CD14-positive monocyte (primary cell): ENCODE measurements at regions not wholly inside any gene's neighbourhood (a gene's known extent, or its start where the extent isn't known, plus 50 kb on each side); places are given as distances from the start of the nearest gene placed in this dataset.

Source experiments
- DNase-seq, 3 donors: peaks; one replicate each; pipeline ENCODE4 v3.0.0-alpha.2; 2011 to 2022
- H2AFZ ChIP-seq: 2 replicates; pipeline ENCODE4 v1.6.0; 2012; ENCODE audit warnings: mild to moderate bottlenecking, low read depth, low read length, inconsistent platforms; ENCODE audit not compliant: insufficient read depth, poor library complexity, severe bottlenecking
- H3K27ac ChIP-seq, 2 donors: 1 replicate in 1 of 2; 2 replicates in 1 of 2; pipeline ENCODE4 v1.5.1; 2012 to 2013; ENCODE audit warnings: low read length in 2 of 2, control low read depth in 1 of 2, inconsistent platforms in 1 of 2, low read depth in 1 of 2, mild to moderate bottlenecking in 1 of 2
- H3K27me3 ChIP-seq, 2 donors: one replicate each; pipeline versions ENCODE4 v1.6.0 to v1.6.1; 2011 to 2013; ENCODE audit warnings: low read length in 2 of 2; ENCODE audit not compliant: control insufficient read depth in 2 of 2, insufficient read depth in 2 of 2
- H3K36me3 ChIP-seq, 2 donors: replicated peaks in 1 of 2; 1 replicate in 1 of 2; 2 replicates in 1 of 2; pipeline versions ENCODE4 v1.5.1 to v1.6.1; 2012 to 2013; ENCODE audit warnings: low read length in 2 of 2, control low read depth in 1 of 2, inconsistent platforms in 1 of 2, mild to moderate bottlenecking in 1 of 2; ENCODE audit not compliant: insufficient read depth in 2 of 2, control insufficient read depth in 1 of 2
- H3K4me1 ChIP-seq, 2 donors: 1 replicate in 1 of 2; 2 replicates in 1 of 2; pipeline versions ENCODE4 v1.5.1 to v1.6.1; 2012 to 2013; ENCODE audit warnings: low read length in 2 of 2, control low read depth in 1 of 2, inconsistent platforms in 1 of 2, mild to moderate bottlenecking in 1 of 2, moderate library complexity in 1 of 2; ENCODE audit not compliant: insufficient read depth in 2 of 2, control insufficient read depth in 1 of 2
- H3K4me2 ChIP-seq: replicated peaks from 2 replicates; pipeline ENCODE3; 2012; ENCODE audit warnings: low read length, moderate library complexity, mild to moderate bottlenecking; ENCODE audit not compliant: poor library complexity, severe bottlenecking; ENCODE audit errors: extremely low read depth
- H3K4me3 ChIP-seq, 3 experiments: fragments of 200-600 bp in 1 of 3; sonication (generic) in 1 of 3; replicated peaks in 1 of 3; 1 replicate in 2 of 3; 2 replicates in 1 of 3; pipeline ENCODE4 v1.5.1; 2011 to 2013; ENCODE audit warnings: low read length in 3 of 3, mild to moderate bottlenecking in 3 of 3, control low read depth in 2 of 3, low read depth in 2 of 3, inconsistent platforms in 1 of 3, moderate library complexity in 1 of 3
- H3K79me2 ChIP-seq: 2 replicates; pipeline ENCODE4 v1.6.0; 2012; ENCODE audit warnings: mild to moderate bottlenecking, control low read depth, inconsistent platforms, low read length, moderate library complexity; ENCODE audit not compliant: insufficient read depth
- H3K9ac ChIP-seq: 2 replicates; pipeline ENCODE4 v1.6.0; 2017; ENCODE audit warnings: low read length, mild to moderate bottlenecking; ENCODE audit not compliant: insufficient read depth, poor library complexity, severe bottlenecking
- H3K9me3 ChIP-seq, 2 donors: replicated peaks in 1 of 2; 1 replicate in 1 of 2; 2 replicates in 1 of 2; pipeline versions ENCODE4 v1.5.1 to v1.6.1; 2012 to 2013; ENCODE audit warnings: low read length in 2 of 2, control low read depth in 1 of 2; ENCODE audit not compliant: control insufficient read depth in 1 of 2, insufficient read depth in 1 of 2
- H4K20me1 ChIP-seq: 2 replicates; pipeline ENCODE4 v1.6.0; 2012; ENCODE audit warnings: mild to moderate bottlenecking, low read length, control low read depth, moderate library complexity; ENCODE audit not compliant: insufficient read depth
- H3K27ac Mint-ChIP-seq, 7 donors: one replicate each; pipeline ENCODE4 v1.8.0; 2020; ENCODE audit warnings: mild to moderate bottlenecking in 7 of 7, mixed read lengths in 7 of 7, moderate library complexity in 6 of 7, inconsistent platforms in 2 of 7
- H3K27me3 Mint-ChIP-seq, 3 donors: one replicate each; pipeline ENCODE4 v1.8.0; 2021 to 2022; ENCODE audit warnings: low read depth in 3 of 3, mild to moderate bottlenecking in 3 of 3, mixed read lengths in 3 of 3, moderate library complexity in 3 of 3, inconsistent platforms in 1 of 3
- H3K36me3 Mint-ChIP-seq, 2 donors: one replicate each; pipeline ENCODE4 v1.8.0; 2020; ENCODE audit warnings: mixed read lengths in 2 of 2, inconsistent platforms in 1 of 2, mild to moderate bottlenecking in 1 of 2
- H3K4me1 Mint-ChIP-seq: one replicate; pipeline ENCODE4 v1.8.0; 2020; ENCODE audit warnings: mild to moderate bottlenecking, mixed read lengths
- H3K4me3 Mint-ChIP-seq, 2 donors: one replicate each; pipeline ENCODE4 v1.8.0; 2020; ENCODE audit warnings: mild to moderate bottlenecking in 2 of 2, mixed read lengths in 2 of 2, moderate library complexity in 1 of 2
- H3K9me3 Mint-ChIP-seq, 7 donors: one replicate each; pipeline ENCODE4 v1.8.0; 2020 to 2022; ENCODE audit warnings: mixed read lengths in 7 of 7, mild to moderate bottlenecking in 6 of 7, moderate library complexity in 6 of 7, inconsistent platforms in 2 of 7
- WGBS: methylation state at CpG from one replicate; pipeline ENCODE4 v1.1.5; 2013; ENCODE audit warnings: missing lambda C conversion rate; ENCODE audit not compliant: insufficient coverage; 5-methylcytosine and 5-hydroxymethylcytosine counted together
- intact Hi-C, 2 donors: fragments of 100-400 bp; cut with micrococcal nuclease; formaldehyde crosslinking; loops; one replicate each; pipeline versions ENCODE4 v1.15.0 to v1.15.1; 2023
- TF ChIP-seq, protein P1 (sequence below): fragments of 200-600 bp; IDR thresholded peaks from one replicate; pipeline ENCODE4 v1.8.0; 2022; ENCODE audit warnings: antibody characterized with exemption, mild to moderate bottlenecking

- peaks cover 0 to 9% (median 2%) of the 10 kb centered on the region in 7 donors for H3K9me3 Mint-ChIP-seq
- Histone ChIP-seq H3K9ac (no peak overlapping the region), H3K27me3 (no peaks in the 10 kb centered on the region), H3K4me2 (no peak overlapping the region), H3K4me1 (no peaks in the 10 kb centered on the region), H3K79me2 (no peaks in the 10 kb centered on the region), H3K9me3 (no peaks in the 10 kb centered on the region), H4K20me1 (no peaks in the 10 kb centered on the region), H3K27ac (no peak overlapping the region), H3K36me3 (no peaks in the 10 kb centered on the region), H3K4me3 (no peak overlapping the region), H2AFZ (no peak overlapping the region)
- H3K27ac Mint-ChIP-seq = no peak overlapping the region
- H3K4me3 Mint-ChIP-seq = no peak overlapping the region
- DNase-seq = no peak
- H3K36me3 Mint-ChIP-seq = no peaks in the 10 kb centered on the region
- intact Hi-C loops = no loop called here
- TF ChIP-seq, protein P1, sequence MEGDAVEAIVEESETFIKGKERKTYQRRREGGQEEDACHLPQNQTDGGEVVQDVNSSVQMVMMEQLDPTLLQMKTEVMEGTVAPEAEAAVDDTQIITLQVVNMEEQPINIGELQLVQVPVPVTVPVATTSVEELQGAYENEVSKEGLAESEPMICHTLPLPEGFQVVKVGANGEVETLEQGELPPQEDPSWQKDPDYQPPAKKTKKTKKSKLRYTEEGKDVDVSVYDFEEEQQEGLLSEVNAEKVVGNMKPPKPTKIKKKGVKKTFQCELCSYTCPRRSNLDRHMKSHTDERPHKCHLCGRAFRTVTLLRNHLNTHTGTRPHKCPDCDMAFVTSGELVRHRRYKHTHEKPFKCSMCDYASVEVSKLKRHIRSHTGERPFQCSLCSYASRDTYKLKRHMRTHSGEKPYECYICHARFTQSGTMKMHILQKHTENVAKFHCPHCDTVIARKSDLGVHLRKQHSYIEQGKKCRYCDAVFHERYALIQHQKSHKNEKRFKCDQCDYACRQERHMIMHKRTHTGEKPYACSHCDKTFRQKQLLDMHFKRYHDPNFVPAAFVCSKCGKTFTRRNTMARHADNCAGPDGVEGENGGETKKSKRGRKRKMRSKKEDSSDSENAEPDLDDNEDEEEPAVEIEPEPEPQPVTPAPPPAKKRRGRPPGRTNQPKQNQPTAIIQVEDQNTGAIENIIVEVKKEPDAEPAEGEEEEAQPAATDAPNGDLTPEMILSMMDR = no peak
- peaks cover 0 to 2% (median 2%) of the 10 kb centered on the region in 3 donors for H3K27me3 Mint-ChIP-seq
- H3K4me1 Mint-ChIP-seq = no peaks in the 10 kb centered on the region
- 63% methylated on average over 2 of the region's 7 CpGs for WGBS
These were observed 783.0 kb upstream of the ARPP21 start for GRCh38 chr3:34856081-34856947.

DNA sequence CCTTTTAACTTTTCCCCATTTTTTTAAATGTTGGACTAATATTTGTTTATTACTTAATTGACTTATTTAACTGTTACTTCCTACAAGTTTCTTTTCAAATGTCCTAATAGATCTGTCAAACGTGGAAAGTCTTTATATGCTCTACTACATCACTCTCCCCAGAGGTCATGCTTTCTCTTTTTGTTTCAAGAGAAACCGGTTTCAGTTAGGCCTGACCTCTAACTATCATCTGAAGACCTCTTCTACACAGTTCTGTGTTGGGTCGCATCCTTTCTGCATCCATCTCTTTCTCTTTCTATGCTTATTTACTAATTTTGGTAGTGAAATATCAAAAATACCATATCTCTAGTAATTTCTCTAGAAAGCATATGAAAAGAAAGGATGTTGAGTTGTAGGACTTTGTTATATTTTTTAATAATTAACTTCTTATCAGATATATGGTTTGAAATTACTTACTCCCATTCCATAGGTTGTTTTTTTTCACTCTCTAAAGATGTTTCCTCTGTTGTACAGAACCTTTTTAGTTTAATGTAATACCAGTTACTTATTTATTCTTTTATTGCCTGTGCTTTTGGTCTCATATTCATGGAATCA, 781.2 kb upstream of the ARPP21 start:
- no peaks in the 10 kb centered on the region for H3K36me3 Mint-ChIP-seq
- H3K79me2 ChIP-seq = no peaks in the 10 kb centered on the region
- no peak overlapping the region for H3K4me3 Mint-ChIP-seq
- H4K20me1 ChIP-seq = no peaks in the 10 kb centered on the region
- H3K9me3 ChIP-seq = no peaks in the 10 kb centered on the region
- TF ChIP-seq, protein P1 = no peak
- peaks cover 0 to 3% (median 2%) of the 10 kb centered on the region in 3 donors for H3K27me3 Mint-ChIP-seq
- no peak overlapping the region for H2AFZ ChIP-seq
- no peak overlapping the region for H3K9ac ChIP-seq
- H3K36me3 ChIP-seq = no peaks in the 10 kb centered on the region
- WGBS = 80% methylated on average over 1 of the region's 3 CpGs
- H3K4me3 ChIP-seq = no peak overlapping the region
- intact Hi-C loops = no loop called here
- H3K4me1 ChIP-seq = no peaks in the 10 kb centered on the region
- H3K27ac Mint-ChIP-seq = no peak overlapping the region
- peaks cover 0 to 9% (median 3%) of the 10 kb centered on the region in 7 donors for H3K9me3 Mint-ChIP-seq
- DNase-seq = no peak
- no peak overlapping the region for H3K27ac ChIP-seq
- no peak overlapping the region for H3K4me2 ChIP-seq
- no peaks in the 10 kb centered on the region for H3K4me1 Mint-ChIP-seq
- H3K27me3 ChIP-seq = no peaks in the 10 kb centered on the region
